8988T (cell line): ENCODE measurements at regions not wholly inside any gene's neighbourhood (a gene's known extent, or its start where the extent isn't known, plus 50 kb on each side); places are given as distances from the start of the nearest gene placed in this dataset.
"Not testable (repeated sequence)": the region's sequence is repeated elsewhere in the genome, so short reads cannot be mapped to it uniquely, and the experiment has no call there.

Source experiments
- DNase-seq: peaks from one replicate; pipeline ENCODE4 v3.0.0; 2011

GRCh38 chr11:116666673-116667249 is 106.0 kb downstream of the BUD13 start:
- not testable (repeated sequence) for DNase-seq

GRCh38 chr11:116665523-116665922 is 107.3 kb downstream of the BUD13 start:
- DNase-seq: no peak

- DNase-seq: no peak
These were observed 111.7 kb downstream of the BUD13 start for GRCh38 chr11:116661056-116661455.

- no peak for DNase-seq
These were observed 112.8 kb downstream of the BUD13 start for GRCh38 chr11:116660011-116660410.

- no peak for DNase-seq
These were observed 113.8 kb downstream of the BUD13 start for GRCh38 chr11:116658876-116659535.

- DNase-seq: no peak
These were observed 114.7 kb downstream of the BUD13 start for GRCh38 chr11:116657842-116658825.

- no peak for DNase-seq
These were observed 116.8 kb downstream of the BUD13 start for GRCh38 chr11:116656011-116656410.

- DNase-seq: no peak
These were observed 118.3 kb downstream of the BUD13 start for GRCh38 chr11:116654526-116654925.

- DNase-seq: no peak
These were observed 119.6 kb downstream of the BUD13 start for GRCh38 chr11:116653206-116653605.

GRCh38 chr11:116651737-116652237 is 121.0 kb downstream of the BUD13 start:
- DNase-seq: no peak

- no peak for DNase-seq
These were observed 121.6 kb downstream of the BUD13 start for GRCh38 chr11:116651098-116651736.

GRCh38 chr11:116650052-116650451 is 122.7 kb downstream of the BUD13 start:
- no peak for DNase-seq

- no peak for DNase-seq
These were observed 123.5 kb downstream of the BUD13 start for GRCh38 chr11:116649268-116649667.

GRCh38 chr11:116648247-116649174 is 124.3 kb downstream of the BUD13 start:
- DNase-seq: no peak

GRCh38 chr11:116647305-116648080 is 125.3 kb downstream of the BUD13 start:
- no peak for DNase-seq

GRCh38 chr11:116646191-116646590 is 126.6 kb downstream of the BUD13 start:
- no peak for DNase-seq

GRCh38 chr11:116644941-116645305 is 127.9 kb downstream of the BUD13 start:
- no peak for DNase-seq

GRCh38 chr11:116644201-116644940 is 128.4 kb downstream of the BUD13 start:
- DNase-seq: no peak

GRCh38 chr11:116643521-116643920 is 129.3 kb downstream of the BUD13 start:
- DNase-seq: no peak

GRCh38 chr11:116642902-116643301 is 129.9 kb downstream of the BUD13 start:
- DNase-seq: no peak
